Mucosa of descending colon (tissue), 3 donors: ENCODE measurements at regions not wholly inside any gene's neighbourhood (a gene's known extent, or its start where the extent isn't known, plus 50 kb on each side); places are given as distances from the start of the nearest gene placed in this dataset.

Experiments used
- ATAC-seq: fragments of 200-7000 bp; cut with Tn5 transposase; one replicate; pipeline ENCODE4 v1.9.1; 2020; ENCODE audit warnings: mild to moderate bottlenecking, moderate library complexity
- DNase-seq, 3 donors: peaks; one replicate each; pipeline ENCODE4 v3.0.0-alpha.2; 2020
- H3K36me3 ChIP-seq: fragments of 200-600 bp; one replicate; pipeline ENCODE4 v1.8.0; 2021; ENCODE audit warnings: low read depth, mild to moderate bottlenecking
- H3K4me1 ChIP-seq: fragments of 200-600 bp; one replicate; pipeline ENCODE4 v1.8.0; 2021; ENCODE audit warnings: low read depth, mild to moderate bottlenecking
- H3K4me3 ChIP-seq: fragments of 200-600 bp; one replicate; pipeline ENCODE4 v1.8.0; 2021; ENCODE audit warnings: mild to moderate bottlenecking
- H3K9me3 ChIP-seq: fragments of 200-600 bp; one replicate; pipeline ENCODE4 v1.8.0; 2021; ENCODE audit warnings: mild to moderate bottlenecking
- intact Hi-C, 2 donors: fragments of 100-400 bp; cut with DNase I in 1 of 2; cut with micrococcal nuclease in 1 of 2; formaldehyde crosslinking; loops; one replicate each; pipeline versions ENCODE4 v1.11.0 to v1.11.1; 2022; cut with DNase I, micrococcal nuclease
- TF ChIP-seq, protein P1 (sequence below): fragments of 200-600 bp; IDR thresholded peaks from one replicate; pipeline ENCODE4 v1.8.0; 2022; ENCODE audit warnings: antibody characterized with exemption, mild to moderate bottlenecking
- donor health status: DM: no; HTN: no; CAD: no; lungs with moderate emphysema.
- donor health status: DM: no; HTN: no; CAD: no.
- donor health status: DM: no; HTN: yes; CAD: no.

DNA sequence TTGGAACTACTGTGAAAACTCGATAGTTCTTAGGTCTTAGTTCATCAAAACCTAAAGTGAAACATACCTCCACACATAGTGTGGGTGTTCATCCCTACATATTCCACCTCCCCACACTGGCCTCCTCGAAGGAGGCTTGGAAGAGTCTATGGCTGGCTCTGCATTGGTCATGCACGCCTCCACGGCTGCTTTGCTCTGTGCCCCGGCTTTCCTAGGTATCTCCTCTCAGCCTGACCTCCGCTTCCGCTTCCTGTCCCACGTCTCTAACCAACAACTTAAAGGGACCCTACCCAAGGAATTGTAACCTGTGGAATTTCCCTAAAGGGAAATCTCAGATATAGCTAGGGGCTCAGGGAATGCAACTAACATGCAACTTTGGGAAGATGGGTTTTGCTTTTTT, 79.7 kb upstream of the MBNL2 start:
- Histone ChIP-seq H3K9me3 (no peaks in the 10 kb centered on the region), H3K36me3 (no peaks in the 10 kb centered on the region), H3K4me3 (peak overlapping the region; percentile 7), H3K4me1 (peaks cover 16% of the 10 kb centered on the region)
- DNase-seq = peak; percentile 75 to 82 (median 78)
- intact Hi-C loops = loop anchor here in 1 of 2 donors (5.0 kb wide), 1 partner anchor 80 kb away; the partner anchor contains the start of gene MBNL2
- ATAC-seq = peak; percentile 76
- TF ChIP-seq, protein P1, sequence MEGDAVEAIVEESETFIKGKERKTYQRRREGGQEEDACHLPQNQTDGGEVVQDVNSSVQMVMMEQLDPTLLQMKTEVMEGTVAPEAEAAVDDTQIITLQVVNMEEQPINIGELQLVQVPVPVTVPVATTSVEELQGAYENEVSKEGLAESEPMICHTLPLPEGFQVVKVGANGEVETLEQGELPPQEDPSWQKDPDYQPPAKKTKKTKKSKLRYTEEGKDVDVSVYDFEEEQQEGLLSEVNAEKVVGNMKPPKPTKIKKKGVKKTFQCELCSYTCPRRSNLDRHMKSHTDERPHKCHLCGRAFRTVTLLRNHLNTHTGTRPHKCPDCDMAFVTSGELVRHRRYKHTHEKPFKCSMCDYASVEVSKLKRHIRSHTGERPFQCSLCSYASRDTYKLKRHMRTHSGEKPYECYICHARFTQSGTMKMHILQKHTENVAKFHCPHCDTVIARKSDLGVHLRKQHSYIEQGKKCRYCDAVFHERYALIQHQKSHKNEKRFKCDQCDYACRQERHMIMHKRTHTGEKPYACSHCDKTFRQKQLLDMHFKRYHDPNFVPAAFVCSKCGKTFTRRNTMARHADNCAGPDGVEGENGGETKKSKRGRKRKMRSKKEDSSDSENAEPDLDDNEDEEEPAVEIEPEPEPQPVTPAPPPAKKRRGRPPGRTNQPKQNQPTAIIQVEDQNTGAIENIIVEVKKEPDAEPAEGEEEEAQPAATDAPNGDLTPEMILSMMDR = no peak

DNA sequence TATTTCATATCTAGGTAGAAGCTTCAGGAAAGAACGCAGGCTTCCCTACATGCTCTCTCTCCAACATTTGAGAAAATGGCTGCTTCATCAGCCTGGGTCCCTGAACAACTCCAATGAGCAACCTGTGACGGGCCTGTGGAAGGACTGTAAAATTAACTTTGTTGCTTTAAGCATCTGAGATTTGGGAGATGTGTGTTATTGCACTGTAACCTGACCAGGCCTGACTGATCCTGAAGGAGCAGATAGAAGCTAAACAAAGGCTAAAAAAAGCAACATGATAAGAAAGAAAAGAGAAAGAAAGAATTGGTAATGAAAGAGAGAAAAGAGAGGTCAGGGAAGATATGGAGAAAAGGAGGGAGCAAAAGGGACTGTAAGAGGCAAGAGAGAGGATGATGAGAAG, 77.1 kb upstream of the MBNL2 start:
- ATAC-seq = no peak
- Histone ChIP-seq H3K4me3 (no peak overlapping the region), H3K4me1 (peaks cover 16% of the 10 kb centered on the region), H3K9me3 (no peaks in the 10 kb centered on the region), H3K36me3 (no peaks in the 10 kb centered on the region)
- intact Hi-C loops = no loop called here
- no peak for DNase-seq
- TF ChIP-seq, protein P1 = no peak

DNA sequence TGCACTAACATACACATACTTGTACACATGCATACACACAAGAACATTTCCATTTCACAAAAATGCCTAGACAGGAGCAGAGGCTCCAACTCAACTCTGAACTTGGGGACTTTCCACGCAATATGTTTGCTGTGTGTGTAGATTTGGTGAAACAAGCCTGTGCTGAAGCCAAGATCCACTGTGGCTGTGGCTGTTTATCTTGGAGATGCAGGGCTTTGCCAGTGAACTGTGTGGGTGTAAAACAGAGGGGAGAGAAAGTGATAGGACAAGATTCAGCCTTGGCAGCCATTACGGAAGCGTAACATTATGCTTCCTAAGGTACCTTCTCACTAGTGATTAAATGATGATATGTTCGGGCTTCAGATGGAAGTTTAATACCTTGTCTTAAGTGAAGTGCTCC, 73.2 kb upstream of the MBNL2 start:
- TF ChIP-seq, protein P1 = no peak

DNA sequence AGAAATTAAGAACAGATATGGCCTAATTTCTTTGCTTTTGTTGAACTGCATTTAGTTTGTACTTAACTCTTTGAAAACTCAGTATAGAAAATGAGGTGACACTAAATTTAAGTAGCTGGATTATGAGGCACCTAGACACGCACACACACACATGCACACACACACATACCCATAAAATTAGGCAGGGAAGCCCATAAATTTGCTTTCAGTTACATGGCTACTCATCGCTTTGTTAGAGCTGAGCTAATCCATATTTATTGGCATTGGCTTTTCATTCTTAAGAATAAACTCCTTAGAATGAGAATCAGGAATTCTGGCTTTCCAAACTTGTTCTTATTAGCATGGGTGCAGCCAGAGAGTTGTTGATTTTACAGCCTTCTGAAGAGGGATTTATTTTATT, 61.7 kb upstream of the MBNL2 start:
- intact Hi-C loops = no loop called here
- no peaks in the 10 kb centered on the region for H3K36me3 ChIP-seq
- ATAC-seq (no peak), DNase-seq (no peak)
- H3K9me3 ChIP-seq = no peaks in the 10 kb centered on the region
- TF ChIP-seq, protein P1 = no peak
- H3K4me1 ChIP-seq = no peaks in the 10 kb centered on the region
- no peak overlapping the region for H3K4me3 ChIP-seq

More for the DNA sequence above, 73.2 kb upstream of the MBNL2 start:
- Histone ChIP-seq H3K9me3 (no peaks in the 10 kb centered on the region), H3K4me3 (no peak overlapping the region), H3K4me1 (no peaks in the 10 kb centered on the region), H3K36me3 (no peaks in the 10 kb centered on the region)
- ATAC-seq (no peak), DNase-seq (no peak)
- intact Hi-C loops = no loop called here

DNA sequence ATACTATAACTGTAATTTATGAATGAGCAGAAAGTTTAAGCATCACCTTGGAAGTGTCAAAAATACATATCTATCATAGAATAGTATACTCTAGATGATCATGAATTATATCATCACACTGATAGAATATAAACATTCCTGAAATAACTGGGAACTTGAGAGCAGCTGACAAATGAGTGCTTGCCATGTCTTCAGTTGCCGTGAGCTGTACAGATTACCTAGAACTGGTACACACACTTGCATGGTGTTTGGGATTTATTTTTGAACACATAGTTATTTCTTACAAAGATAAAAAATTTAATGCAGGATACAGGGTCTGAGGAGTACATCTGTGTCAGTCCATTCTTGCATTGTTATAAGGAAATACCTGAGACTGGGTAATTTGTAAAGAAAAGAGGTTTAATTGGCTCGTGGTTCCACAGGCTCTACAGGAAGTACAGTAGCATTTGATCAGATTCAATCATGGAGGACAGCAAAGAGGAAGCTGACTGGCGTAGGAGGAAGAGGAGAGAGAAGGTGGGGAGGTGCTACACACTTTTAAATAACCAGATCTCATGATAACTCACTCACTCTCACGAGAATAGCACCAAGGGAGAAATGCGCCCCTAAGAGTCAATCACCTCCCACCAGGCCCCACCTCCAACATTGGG, 60.4 kb upstream of the MBNL2 start:
- intact Hi-C loops = no loop called here
- no peaks in the 10 kb centered on the region for H3K36me3 ChIP-seq
- no peak for ATAC-seq
- H3K9me3 ChIP-seq = no peaks in the 10 kb centered on the region
- TF ChIP-seq, protein P1 = no peak
- no peak for DNase-seq
- peaks cover 6% of the 10 kb centered on the region for H3K4me1 ChIP-seq
- H3K4me3 ChIP-seq = no peak overlapping the region
